ENCODE measurements at regions not wholly inside any gene's neighbourhood (a gene's known extent, or its start where the extent isn't known, plus 50 kb on each side); places are given as distances from the start of the nearest gene placed in this dataset.

DNA sequence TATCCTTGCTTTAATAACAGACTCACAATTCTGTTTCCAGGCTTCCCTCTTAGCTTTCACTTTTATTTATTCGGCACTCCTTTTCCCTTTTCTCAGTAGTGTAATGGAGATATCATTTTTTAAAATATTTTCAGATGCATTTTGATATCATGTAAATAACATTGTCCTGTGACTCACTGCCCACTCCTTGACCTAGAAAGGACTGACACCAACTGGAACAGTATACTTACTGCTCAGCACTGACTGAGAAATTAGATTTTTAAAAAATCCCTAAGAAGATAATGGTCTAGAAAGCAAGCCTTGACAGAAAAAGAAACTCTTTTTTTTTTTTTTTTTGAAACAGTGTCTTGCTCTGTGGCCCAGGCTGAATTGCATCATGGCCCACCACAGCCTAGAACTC is 118.0 kb upstream of the FSCB start:
- no peak overlapping the region for H3K4me3 ChIP-seq (ENCODE audit: low read length)
- no peak for TF ChIP-seq EZH2phosphoT487 (IDR thresholded peaks at IDR 0.05; ENCODE audit: borderline replicate concordance, low read length)
- TF ChIP-seq, protein P1, sequence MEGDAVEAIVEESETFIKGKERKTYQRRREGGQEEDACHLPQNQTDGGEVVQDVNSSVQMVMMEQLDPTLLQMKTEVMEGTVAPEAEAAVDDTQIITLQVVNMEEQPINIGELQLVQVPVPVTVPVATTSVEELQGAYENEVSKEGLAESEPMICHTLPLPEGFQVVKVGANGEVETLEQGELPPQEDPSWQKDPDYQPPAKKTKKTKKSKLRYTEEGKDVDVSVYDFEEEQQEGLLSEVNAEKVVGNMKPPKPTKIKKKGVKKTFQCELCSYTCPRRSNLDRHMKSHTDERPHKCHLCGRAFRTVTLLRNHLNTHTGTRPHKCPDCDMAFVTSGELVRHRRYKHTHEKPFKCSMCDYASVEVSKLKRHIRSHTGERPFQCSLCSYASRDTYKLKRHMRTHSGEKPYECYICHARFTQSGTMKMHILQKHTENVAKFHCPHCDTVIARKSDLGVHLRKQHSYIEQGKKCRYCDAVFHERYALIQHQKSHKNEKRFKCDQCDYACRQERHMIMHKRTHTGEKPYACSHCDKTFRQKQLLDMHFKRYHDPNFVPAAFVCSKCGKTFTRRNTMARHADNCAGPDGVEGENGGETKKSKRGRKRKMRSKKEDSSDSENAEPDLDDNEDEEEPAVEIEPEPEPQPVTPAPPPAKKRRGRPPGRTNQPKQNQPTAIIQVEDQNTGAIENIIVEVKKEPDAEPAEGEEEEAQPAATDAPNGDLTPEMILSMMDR (IDR thresholded peaks at IDR 0.05; ENCODE audit: low read depth, low read length, poor library complexity, severe bottlenecking): no peak
- H3K27me3 ChIP-seq (ENCODE audit: control insufficient read depth, low read length): no peaks in the 10 kb centered on the region

GRCh38 chr14:44620121-44621019 is 113.3 kb upstream of the FSCB start:
- Histone ChIP-seq H3K4me2 (ENCODE audit: low read length) (no peak overlapping the region), H3K9me3 (ENCODE audit: control insufficient read depth, insufficient read depth, low read length) (no peaks in the 10 kb centered on the region), H3K27me3 (ENCODE audit: control insufficient read depth, low read length) (no peaks in the 10 kb centered on the region), H3K27ac (ENCODE audit: low read depth, low read length) (no peak overlapping the region), H3K4me1 (ENCODE audit: control insufficient read depth, low read length) (no peaks in the 10 kb centered on the region), H3F3A (ENCODE audit: control insufficient read depth, insufficient read depth) (no peaks in the 10 kb centered on the region), H3K79me2 (ENCODE audit: control insufficient read depth, low read length) (no peaks in the 10 kb centered on the region), H3K36me3 (ENCODE audit: control insufficient read depth, low read length) (no peaks in the 10 kb centered on the region), H4K20me1 (ENCODE audit: control insufficient read depth, insufficient read depth, low read depth, low read length) (no peaks in the 10 kb centered on the region), H3K4me3 (ENCODE audit: low read length) (no peak overlapping the region), H3K9me2 (replicated peaks; ENCODE audit: control insufficient read depth, low read length) (no peaks in the 10 kb centered on the region)
- TF ChIP-seq, protein P1 (IDR thresholded peaks at IDR 0.05; ENCODE audit: low read depth, low read length, poor library complexity, severe bottlenecking): no peak
- no peak for TF ChIP-seq EZH2phosphoT487 (IDR thresholded peaks at IDR 0.05; ENCODE audit: borderline replicate concordance, low read length)

More for the DNA sequence above, 118.0 kb upstream of the FSCB start:
- H3F3A ChIP-seq (ENCODE audit: control insufficient read depth, insufficient read depth): no peaks in the 10 kb centered on the region
- H3K9me2 ChIP-seq (replicated peaks; ENCODE audit: control insufficient read depth, low read length): no peaks in the 10 kb centered on the region
- no peaks in the 10 kb centered on the region for H3K79me2 ChIP-seq (ENCODE audit: control insufficient read depth, low read length)
- H3K36me3 ChIP-seq (ENCODE audit: control insufficient read depth, low read length): no peaks in the 10 kb centered on the region
- H3K4me1 ChIP-seq (ENCODE audit: control insufficient read depth, low read length): no peaks in the 10 kb centered on the region
- no peaks in the 10 kb centered on the region for H4K20me1 ChIP-seq (ENCODE audit: control insufficient read depth, insufficient read depth, low read depth, low read length)
- H3K27ac ChIP-seq (ENCODE audit: low read depth, low read length): no peak overlapping the region
- no peaks in the 10 kb centered on the region for H3K9me3 ChIP-seq (ENCODE audit: control insufficient read depth, insufficient read depth, low read length)
- no peak overlapping the region for H3K4me2 ChIP-seq (ENCODE audit: low read length)

GRCh38 chr14:44616204-44616603 is 109.1 kb upstream of the FSCB start:
- H3K79me2 ChIP-seq (ENCODE audit: control insufficient read depth, low read length): no peaks in the 10 kb centered on the region
- H3K9me2 ChIP-seq (replicated peaks; ENCODE audit: control insufficient read depth, low read length): no peaks in the 10 kb centered on the region
- no peaks in the 10 kb centered on the region for H4K20me1 ChIP-seq (ENCODE audit: control insufficient read depth, insufficient read depth, low read depth, low read length)
- TF ChIP-seq, protein P1 (IDR thresholded peaks at IDR 0.05; ENCODE audit: low read depth, low read length, poor library complexity, severe bottlenecking): no peak
- TF ChIP-seq EZH2phosphoT487 (IDR thresholded peaks at IDR 0.05; ENCODE audit: borderline replicate concordance, low read length): no peak
- H3K4me3 ChIP-seq (ENCODE audit: low read length): no peak overlapping the region
- no peaks in the 10 kb centered on the region for H3K4me1 ChIP-seq (ENCODE audit: control insufficient read depth, low read length)
- H3K27ac ChIP-seq (ENCODE audit: low read depth, low read length): no peak overlapping the region
- no peaks in the 10 kb centered on the region for H3K36me3 ChIP-seq (ENCODE audit: control insufficient read depth, low read length)
- H3K4me2 ChIP-seq (ENCODE audit: low read length): no peak overlapping the region
- H3F3A ChIP-seq (ENCODE audit: control insufficient read depth, insufficient read depth): no peaks in the 10 kb centered on the region
- no peaks in the 10 kb centered on the region for H3K27me3 ChIP-seq (ENCODE audit: control insufficient read depth, low read length)
- no peaks in the 10 kb centered on the region for H3K9me3 ChIP-seq (ENCODE audit: control insufficient read depth, insufficient read depth, low read length)

Measured in DOHH2 (cell line).